NCI-H1105 (cell line): ENCODE measurements at regions not wholly inside any gene's neighbourhood (a gene's known extent, or its start where the extent isn't known, plus 50 kb on each side); places are given as distances from the start of the nearest gene placed in this dataset.
"Not testable (repeated sequence)": the region's sequence is repeated elsewhere in the genome, so short reads cannot be mapped to it uniquely, and the experiment has no call there.

Experiments used
- DNase-seq: peaks from one replicate; lab custom pipeline; 2025; lab: John Stamatoyannopoulos, UW

DNA sequence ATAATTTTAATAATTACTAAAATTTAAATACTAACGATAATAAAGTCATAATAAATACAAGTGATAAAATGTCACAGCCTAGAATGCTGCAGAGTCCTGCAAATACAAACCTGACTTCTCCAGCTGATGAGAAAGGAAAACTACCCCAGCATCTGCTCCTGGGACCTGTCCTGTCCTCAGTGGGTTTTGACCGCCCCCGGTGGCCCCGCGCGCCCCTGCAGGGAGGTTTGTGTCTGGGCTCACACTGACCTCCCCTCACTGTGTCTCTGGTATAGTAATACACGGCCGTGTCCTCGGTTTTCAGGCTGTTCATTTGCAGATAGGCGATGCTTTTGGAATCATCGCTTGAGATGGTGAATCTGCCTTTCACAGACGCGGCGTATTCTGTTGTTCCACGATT, 1139.4 kb downstream of the TMEM121 start:
- DNase-seq = no peak

DNA sequence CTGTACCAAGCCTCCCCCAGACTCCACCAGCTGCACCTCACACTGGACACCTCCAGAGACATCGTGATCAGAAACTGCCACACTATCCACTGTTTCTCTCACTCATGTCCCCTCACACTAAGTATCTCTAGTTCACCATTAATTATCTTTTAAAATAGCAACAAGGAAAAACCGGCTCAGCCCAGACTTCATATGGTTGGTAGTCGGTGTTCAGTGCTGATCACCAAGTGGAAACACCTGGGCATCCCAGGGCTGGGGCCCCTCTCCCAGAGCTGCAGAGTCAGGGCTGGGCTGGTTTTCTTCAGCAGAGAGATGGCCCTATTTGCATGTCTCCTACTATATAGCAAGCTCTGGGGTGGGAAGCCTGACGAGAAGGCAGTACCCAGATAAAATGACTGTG, 1140.0 kb downstream of the TMEM121 start:
- no peak for DNase-seq

GRCh38 chr14:106670011-106670410, 1143.6 kb downstream of the TMEM121 start:
- DNase-seq = no peak

DNA sequence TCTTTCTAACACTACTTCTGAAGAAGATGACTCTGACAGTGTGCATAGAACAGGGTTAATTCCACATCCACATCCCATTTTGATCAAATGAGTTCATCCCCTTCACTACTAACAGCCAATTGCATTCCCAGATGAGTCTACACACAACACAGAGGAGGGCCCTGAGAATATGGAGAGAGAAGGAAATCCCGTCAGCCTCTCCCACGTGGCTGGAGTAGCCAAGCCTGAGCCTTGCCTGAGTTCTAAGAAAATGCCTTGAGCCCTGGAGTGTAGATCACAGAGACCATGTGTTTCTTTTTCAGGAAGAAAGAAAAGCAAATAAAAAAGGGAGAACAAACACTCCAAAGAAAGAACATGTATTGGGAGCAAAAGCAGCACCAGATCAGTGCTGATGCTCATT, 1147.7 kb downstream of the TMEM121 start:
- not testable (repeated sequence) for DNase-seq

DNA sequence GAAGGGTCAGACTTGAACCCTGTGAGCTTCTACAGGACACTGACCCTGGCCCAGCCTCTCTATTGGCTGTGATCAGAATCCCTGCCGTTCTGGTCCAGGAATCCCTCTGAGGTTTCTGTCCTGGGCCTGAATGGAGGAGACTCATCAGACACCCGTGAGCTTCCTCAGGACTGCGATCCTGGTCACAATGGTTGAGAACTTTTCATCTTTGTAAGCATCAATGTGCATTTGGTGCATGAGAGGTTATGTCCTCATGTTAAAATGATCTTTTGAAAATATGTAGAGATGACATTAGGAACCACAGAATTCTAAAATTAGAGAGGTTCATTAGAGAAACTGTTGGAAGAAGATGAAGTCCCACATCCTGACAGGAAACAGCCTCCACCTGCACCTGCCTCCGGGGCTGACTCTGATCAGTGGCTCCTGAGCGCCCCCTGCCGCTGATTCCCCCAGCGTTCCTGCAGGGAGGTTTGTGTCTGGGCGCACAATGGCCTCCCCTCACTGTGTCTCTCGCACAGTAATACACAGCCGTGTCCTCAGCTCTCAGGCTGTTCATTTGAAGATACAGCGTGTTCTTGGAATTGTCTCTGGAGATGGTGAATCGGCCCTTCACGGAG, 1148.2 kb downstream of the TMEM121 start:
- not testable (repeated sequence) for DNase-seq

DNA sequence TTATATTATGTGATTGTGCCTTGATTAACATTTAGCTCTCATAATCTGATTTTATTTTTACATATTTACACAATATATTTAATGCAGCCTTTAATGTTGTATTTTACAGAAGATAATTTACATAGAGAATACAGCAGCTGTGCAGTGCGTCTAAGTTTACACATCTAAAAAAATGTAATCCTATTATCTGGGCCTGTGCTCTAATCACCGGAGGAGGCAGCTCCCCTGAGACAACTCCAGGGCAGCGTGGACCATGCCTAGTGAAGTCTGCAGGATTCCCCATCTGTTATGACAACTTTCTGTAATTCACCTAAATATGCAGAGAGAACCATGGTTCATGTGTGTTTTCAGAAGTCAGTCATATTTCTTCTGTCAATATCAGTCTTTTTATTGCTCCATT, 1149.3 kb downstream of the TMEM121 start:
- not testable (repeated sequence) for DNase-seq

DNA sequence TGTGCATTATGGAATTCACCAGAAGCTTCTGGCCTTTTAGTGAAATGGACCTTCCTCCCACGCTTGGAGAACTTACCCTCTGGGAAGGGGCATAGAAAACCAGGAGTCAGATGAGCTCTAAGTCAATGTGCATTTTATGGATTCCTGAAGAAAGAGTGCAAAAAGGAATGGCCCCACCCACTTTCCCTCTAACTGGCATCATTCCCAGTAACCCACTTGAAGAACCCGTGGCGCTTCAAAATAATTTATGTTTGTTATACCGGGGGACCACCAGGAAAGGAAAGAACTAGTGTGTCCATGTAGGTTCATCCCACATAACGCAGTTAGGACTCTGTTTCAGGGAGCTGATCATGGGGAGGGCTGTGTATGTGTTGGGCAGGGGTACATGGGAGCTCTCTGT, 1153.4 kb downstream of the TMEM121 start:
- no peak for DNase-seq

- no peak for DNase-seq
These were observed 1154.8 kb downstream of the TMEM121 start for GRCh38 chr14:106681161-106681560.

- no peak for DNase-seq
These were observed 1155.2 kb downstream of the TMEM121 start for GRCh38 chr14:106681568-106681967.

GRCh38 chr14:106683631-106684030, 1157.2 kb downstream of the TMEM121 start:
- no peak for DNase-seq

DNA sequence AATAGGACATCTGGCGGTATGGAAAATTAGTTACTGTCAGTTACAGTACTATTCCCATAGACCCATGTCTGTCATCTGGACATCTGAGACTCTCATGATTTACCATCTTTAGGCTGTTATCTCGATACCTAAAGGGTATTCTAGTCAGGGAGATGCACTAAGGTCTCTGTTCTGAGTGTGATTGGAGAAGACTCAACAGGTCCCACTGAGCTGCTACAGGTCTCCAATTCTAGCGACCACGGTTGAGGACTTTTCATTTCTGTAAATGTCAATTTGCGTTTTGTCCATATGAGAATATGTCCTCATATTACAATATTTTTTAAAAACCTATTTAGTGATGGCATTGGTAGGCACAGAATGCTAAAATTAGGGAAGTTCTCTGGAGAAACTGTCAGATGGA, 1160.2 kb downstream of the TMEM121 start:
- no peak for DNase-seq

DNA sequence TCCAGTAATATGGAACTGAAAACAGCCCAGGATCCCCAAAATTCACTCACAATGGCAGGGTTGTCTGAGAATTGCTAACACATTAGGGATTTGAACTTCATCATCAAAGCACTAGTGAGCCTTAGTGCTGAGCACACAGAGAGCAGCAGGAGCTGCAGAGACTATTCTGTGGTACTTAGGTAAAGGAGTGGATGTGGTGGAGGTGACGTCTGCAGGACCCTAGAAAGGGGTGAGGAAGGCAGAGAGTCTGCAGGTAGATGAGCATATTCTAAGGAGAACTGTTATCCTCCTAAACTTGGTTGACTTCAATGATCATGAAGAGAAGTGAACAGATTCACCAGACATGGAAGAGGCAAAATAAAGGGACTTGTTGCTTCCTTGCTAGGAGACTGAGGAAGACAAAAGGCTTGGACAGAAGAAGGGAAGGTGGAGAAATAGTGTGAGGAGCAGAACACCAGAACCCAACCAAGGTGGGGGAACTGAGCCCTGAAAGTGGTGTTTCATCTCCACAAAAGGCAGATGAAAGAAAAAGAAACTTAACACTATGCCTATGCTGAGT, 1164.0 kb downstream of the TMEM121 start:
- DNase-seq = no peak

DNA sequence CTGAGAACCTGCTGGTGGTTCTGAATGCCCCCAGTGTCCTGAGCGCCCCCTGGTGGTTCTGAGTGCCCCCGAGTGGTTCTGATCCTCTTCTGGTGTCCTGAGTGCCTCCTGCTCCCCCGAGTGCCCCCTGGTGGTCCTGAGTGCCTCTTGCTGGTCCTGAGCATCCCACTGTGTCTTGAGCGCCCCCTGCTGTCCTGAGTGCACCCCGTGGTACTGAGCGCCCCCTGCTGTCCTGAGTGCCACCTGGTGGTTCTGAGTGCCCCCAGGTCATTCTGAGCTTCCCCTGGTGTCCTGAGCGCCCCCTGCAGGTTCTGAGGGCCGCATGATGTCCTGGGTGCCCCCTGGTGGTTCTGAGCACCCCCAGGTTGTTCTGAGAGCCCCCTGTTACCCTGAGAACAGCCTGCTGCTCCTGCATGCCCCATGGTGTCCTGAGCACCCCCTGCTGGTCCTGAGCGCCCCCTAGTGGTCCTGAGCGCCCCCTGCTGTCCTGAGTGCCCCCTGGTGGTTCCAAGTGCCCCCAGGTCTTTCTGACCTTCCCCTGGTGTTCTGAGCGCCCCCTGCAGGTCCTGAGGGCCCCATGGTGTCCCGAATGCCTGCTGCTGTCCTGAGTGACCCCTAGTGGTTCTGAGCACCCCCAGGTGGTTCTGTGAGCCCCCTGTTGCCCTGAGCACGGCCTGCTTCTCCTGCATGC, 1165.4 kb downstream of the TMEM121 start:
- DNase-seq = no peak

- peak; percentile 52 for DNase-seq
These were observed 1168.4 kb downstream of the TMEM121 start for GRCh38 chr14:106694638-106695393.

DNA sequence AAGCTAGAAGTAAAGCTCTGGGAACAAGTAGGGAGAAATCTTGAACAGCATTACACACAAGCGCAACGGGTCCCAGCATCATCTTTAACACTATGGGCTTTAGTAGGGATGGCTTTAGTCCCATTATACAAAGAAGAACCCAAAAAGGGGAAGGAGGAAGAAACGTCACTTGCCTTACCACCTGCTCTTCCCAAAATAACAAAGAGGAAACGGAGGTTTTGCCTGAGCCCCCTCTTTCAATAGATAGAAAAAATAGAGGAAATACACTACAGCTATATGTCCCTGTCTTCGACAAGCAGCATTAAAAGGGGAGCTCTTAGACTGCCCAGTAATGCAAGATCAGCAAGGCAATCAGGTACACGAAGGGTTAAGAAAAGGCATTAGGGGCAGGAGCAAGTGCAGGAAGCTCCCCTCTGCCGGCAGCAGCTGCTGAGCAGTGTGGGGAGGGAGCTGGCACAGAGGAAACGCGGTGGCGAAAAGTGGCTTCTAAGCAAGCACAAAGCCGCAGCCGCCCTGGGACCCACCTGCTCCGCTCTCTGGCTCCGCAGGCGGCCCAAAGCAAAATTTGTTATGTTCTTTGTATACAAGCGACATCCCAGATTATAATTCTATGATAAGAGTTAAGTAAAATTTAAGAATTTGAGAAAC, 1172.4 kb downstream of the TMEM121 start:
- DNase-seq = not testable (repeated sequence)

GRCh38 chr14:106703651-106704050, 1177.3 kb downstream of the TMEM121 start:
- not testable (repeated sequence) for DNase-seq

DNA sequence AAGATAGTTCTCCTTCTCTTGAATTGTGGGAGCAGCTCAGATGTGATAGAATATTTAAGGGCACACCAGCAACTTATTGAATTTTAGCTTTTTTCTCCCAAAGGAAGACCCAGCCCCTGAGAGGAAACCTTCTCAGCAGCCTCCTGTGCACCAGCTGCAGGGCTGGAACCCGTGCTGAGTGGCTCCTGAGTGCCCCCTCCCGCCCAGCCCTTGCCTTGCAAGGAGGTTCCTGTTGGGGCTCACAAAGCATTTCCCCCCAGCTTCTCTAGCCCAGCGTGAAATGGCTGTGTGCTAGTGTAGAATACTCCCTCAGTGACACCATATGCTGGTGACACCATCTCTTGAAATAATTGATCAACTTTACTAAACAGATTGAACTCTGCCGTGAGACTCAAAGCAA, 1180.1 kb downstream of the TMEM121 start:
- DNase-seq = not testable (repeated sequence)

DNA sequence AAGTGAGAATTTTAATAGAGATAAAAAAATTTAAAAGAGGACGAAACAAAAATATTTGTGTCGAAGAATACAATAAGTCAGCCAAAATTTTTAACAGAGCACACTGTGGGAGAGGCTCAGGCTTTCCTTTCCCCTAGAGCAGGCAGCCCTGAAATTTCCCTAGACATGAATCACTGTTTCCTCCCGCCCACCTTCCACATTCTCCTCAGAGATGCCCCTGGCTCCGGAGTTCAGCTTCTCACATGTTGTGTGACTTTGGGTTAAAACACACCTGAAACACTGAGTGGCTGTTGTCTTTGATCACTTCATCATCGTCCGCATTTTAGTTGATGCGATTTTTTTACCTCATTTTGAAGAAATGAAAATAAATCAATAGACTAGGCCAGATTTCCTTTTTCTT, 1183.8 kb downstream of the TMEM121 start:
- DNase-seq = not testable (repeated sequence)

DNA sequence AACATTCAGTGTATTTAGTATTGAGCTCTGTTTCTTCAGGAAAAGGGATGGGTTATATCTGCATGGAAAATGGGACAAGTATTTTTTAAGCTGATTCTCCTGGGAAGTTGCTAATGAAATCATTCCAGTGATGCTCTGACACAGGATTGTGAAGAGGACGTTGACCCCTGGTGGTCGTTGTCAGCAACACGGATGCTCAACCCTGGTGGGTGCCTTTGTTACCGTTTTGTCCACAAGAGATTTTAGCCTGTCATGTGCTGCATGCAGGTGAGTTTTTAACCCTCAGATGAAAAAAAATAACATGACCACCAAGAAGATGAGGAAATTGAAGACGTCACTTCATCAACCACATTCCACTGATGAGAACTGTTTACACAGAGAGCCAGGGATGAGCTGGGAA, 1186.1 kb downstream of the TMEM121 start:
- not testable (repeated sequence) for DNase-seq

GRCh38 chr14:106714446-106715428, 1188.4 kb downstream of the TMEM121 start:
- not testable (repeated sequence) for DNase-seq

DNA sequence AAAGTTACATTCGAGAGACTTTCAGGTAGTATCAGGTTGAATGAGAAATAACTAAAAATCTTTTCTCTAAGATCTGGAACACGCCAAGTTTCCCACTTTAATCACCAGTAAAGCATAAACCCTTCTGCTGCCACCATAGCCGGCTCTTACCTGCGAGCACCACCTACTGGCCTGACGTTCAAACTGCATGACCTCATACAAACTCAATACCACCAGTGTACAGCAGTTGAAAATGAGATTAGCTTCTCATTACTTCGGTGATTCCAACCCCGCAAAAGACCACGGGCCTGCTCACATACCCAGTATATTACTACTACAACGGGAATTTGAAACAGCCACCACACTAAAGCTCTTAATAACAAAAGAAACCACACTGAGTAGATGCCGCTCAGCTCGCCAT, 1191.2 kb downstream of the TMEM121 start:
- not testable (repeated sequence) for DNase-seq
